Right cardiac atrium (tissue), 5 donors: ENCODE measurements at regions not wholly inside any gene's neighbourhood (a gene's known extent, or its start where the extent isn't known, plus 50 kb on each side); places are given as distances from the start of the nearest gene placed in this dataset.
A peak's percentile ranks its signal among the peaks of the same experiment; 100 is the strongest.

ENCODE experiments used
- ATAC-seq, 2 donors: fragments of 200-7000 bp; cut with Tn5 transposase; one replicate each; pipeline versions ENCODE4 v1.8.0 to v1.9.1; 2020; ENCODE audit warnings: moderate library complexity in 2 of 2, mild to moderate bottlenecking in 1 of 2
- DNase-seq, 3 donors: peaks; one replicate each; pipeline ENCODE4 v3.0.0-alpha.2; 2020
- H3K27ac ChIP-seq: one replicate; pipeline ENCODE4 v1.5.1; 2013; ENCODE audit warnings: mild to moderate bottlenecking, low read length, control low read depth, moderate library complexity
- H3K27me3 ChIP-seq: one replicate; pipeline ENCODE4 v1.6.1; 2013; ENCODE audit not compliant: control insufficient read depth, insufficient read depth
- H3K4me1 ChIP-seq: one replicate; pipeline ENCODE4 v1.6.1; 2013; ENCODE audit warnings: low read length; ENCODE audit not compliant: control insufficient read depth, insufficient read depth
- H3K4me3 ChIP-seq: one replicate; pipeline ENCODE4 v1.5.1; 2013; ENCODE audit warnings: low read length, control low read depth
- H3K9me3 ChIP-seq: one replicate; pipeline ENCODE4 v1.6.1; 2013; ENCODE audit warnings: low read length; ENCODE audit not compliant: control insufficient read depth
- WGBS: extraction: QIAGEN DNeasy Blood & Tissue Kit; methylation state at CpG from one replicate; pipeline ENCODE4 v1.1.7; 2013; 5-methylcytosine and 5-hydroxymethylcytosine counted together
- intact Hi-C, 4 donors: fragments of 100-400 bp; cut with DNase I; formaldehyde crosslinking; loops; one replicate each; pipeline versions ENCODE4 v1.11.0 to v1.14.0; 2022 to 2023
- donor health status: healthy with polysubstance abuse.
- donor health status: DM: no; HTN: yes; CAD: no.
- donor health status: DM: no; HTN: no; CAD: no.
- donor health status: DM: no; HTN: yes; CAD: no; lungs with severe emphysema.
- donor health status: DM: yes; HTN: yes; CAD: no.

- H3K27me3 ChIP-seq: no peaks in the 10 kb centered on the region
- no peak overlapping the region for H3K27ac ChIP-seq
- no peak overlapping the region for H3K4me3 ChIP-seq
- no peaks in the 10 kb centered on the region for H3K9me3 ChIP-seq
- DNase-seq (no peak), ATAC-seq (no peak)
- 76% methylated on average over 8 of the region's 8 CpGs for WGBS
- intact Hi-C loops: no loop called here
- no peaks in the 10 kb centered on the region for H3K4me1 ChIP-seq
Observed at GRCh38 chr2:120955427-120955826, 219.8 kb downstream of the GLI2 start.

GRCh38 chr2:120956486-120957156 is 221.0 kb downstream of the GLI2 start:
- 85% methylated on average over 14 of the region's 14 CpGs for WGBS
- H3K27me3 ChIP-seq: no peaks in the 10 kb centered on the region

GRCh38 chr2:120957905-120958304 is 222.2 kb downstream of the GLI2 start:
- WGBS: 67% methylated on average over 5 of the region's 5 CpGs
- ATAC-seq: peak; percentile 54 to 84
- intact Hi-C loops: no loop called here

More at GRCh38 chr2:120956486-120957156, 221.0 kb downstream of the GLI2 start:
- Histone ChIP-seq H3K4me3 (no peak overlapping the region), H3K4me1 (no peaks in the 10 kb centered on the region), H3K9me3 (no peaks in the 10 kb centered on the region), H3K27ac (no peak overlapping the region)
- intact Hi-C loops: no loop called here
- ATAC-seq (no peak), DNase-seq (peak in 2 of 3 donors; percentile 29 to 40)

GRCh38 chr2:120958623-120959366 is 223.1 kb downstream of the GLI2 start:
- no peaks in the 10 kb centered on the region for H3K9me3 ChIP-seq
- 79% methylated on average over 17 of the region's 17 CpGs for whole genome bisulfite sequencing
- no peak for ATAC-seq
- no peak overlapping the region for H3K27ac ChIP-seq
- no peaks in the 10 kb centered on the region for H3K27me3 ChIP-seq
- DNase-seq: peak in 2 of 3 donors; percentile 33 to 58
- no peaks in the 10 kb centered on the region for H3K4me1 ChIP-seq
- intact Hi-C loops: no loop called here
- no peak overlapping the region for H3K4me3 ChIP-seq

More at GRCh38 chr2:120957905-120958304, 222.2 kb downstream of the GLI2 start:
- Histone ChIP-seq H3K4me1 (no peaks in the 10 kb centered on the region), H3K27ac (no peak overlapping the region), H3K4me3 (no peak overlapping the region), H3K27me3 (no peaks in the 10 kb centered on the region), H3K9me3 (no peaks in the 10 kb centered on the region)
- DNase-seq: peak in 2 of 3 donors; percentile 78 to 79

GRCh38 chr2:120959426-120959825 is 223.8 kb downstream of the GLI2 start:
- WGBS: 63% methylated on average over 13 of the region's 13 CpGs
- Histone ChIP-seq H3K27me3 (no peaks in the 10 kb centered on the region), H3K9me3 (no peaks in the 10 kb centered on the region), H3K4me1 (no peaks in the 10 kb centered on the region), H3K27ac (no peak overlapping the region), H3K4me3 (no peak overlapping the region)
- ATAC-seq (peak in 1 of 2 donors; percentile 64), DNase-seq (peak; percentile 45 to 80 (median 69))
- intact Hi-C loops: no loop called here

- no peaks in the 10 kb centered on the region for H3K4me1 ChIP-seq
- no peak overlapping the region for H3K4me3 ChIP-seq
- intact Hi-C loops: no loop called here
- H3K27ac ChIP-seq: no peak overlapping the region
- H3K9me3 ChIP-seq: no peaks in the 10 kb centered on the region
- ATAC-seq (no peak), DNase-seq (peak in 1 of 3 donors; percentile 5)
- H3K27me3 ChIP-seq: no peaks in the 10 kb centered on the region
- WGBS: 87% methylated on average over 13 of the region's 13 CpGs
Observed at GRCh38 chr2:120960770-120961366, 225.2 kb downstream of the GLI2 start.

GRCh38 chr2:120961396-120961795 is 225.7 kb downstream of the GLI2 start:
- Histone ChIP-seq H3K9me3 (no peaks in the 10 kb centered on the region), H3K4me1 (no peaks in the 10 kb centered on the region), H3K4me3 (no peak overlapping the region), H3K27me3 (no peaks in the 10 kb centered on the region), H3K27ac (no peak overlapping the region)
- 73% methylated on average over 11 of the region's 11 CpGs for WGBS
- intact Hi-C loops: no loop called here
- ATAC-seq (no peak), DNase-seq (peak in 1 of 3 donors; percentile 20)

GRCh38 chr2:120963997-120964705 is 228.5 kb downstream of the GLI2 start:
- DNase-seq: peak in 1 of 3 donors; percentile 3
- 76% methylated on average over 12 of the region's 12 CpGs for WGBS
- Histone ChIP-seq H3K4me1 (no peaks in the 10 kb centered on the region), H3K27me3 (no peaks in the 10 kb centered on the region), H3K9me3 (no peaks in the 10 kb centered on the region), H3K4me3 (no peak overlapping the region), H3K27ac (no peak overlapping the region)
- no peak for ATAC-seq
- intact Hi-C loops: no loop called here

- no peak overlapping the region for H3K4me3 ChIP-seq
- WGBS: 79% methylated on average over 2 of the region's 2 CpGs
Observed at GRCh38 chr2:120964819-120965218, 229.2 kb downstream of the GLI2 start.

GRCh38 chr2:120966510-120967254 is 231.0 kb downstream of the GLI2 start:
- DNase-seq (peak in 2 of 3 donors; percentile 20 to 46), ATAC-seq (no peak)
- no peak overlapping the region for H3K27ac ChIP-seq
- H3K4me1 ChIP-seq: no peaks in the 10 kb centered on the region
- no peaks in the 10 kb centered on the region for H3K27me3 ChIP-seq
- intact Hi-C loops: no loop called here
- H3K4me3 ChIP-seq: no peak overlapping the region
- H3K9me3 ChIP-seq: no peaks in the 10 kb centered on the region
- 90% methylated on average over 12 of the region's 12 CpGs for WGBS

More at GRCh38 chr2:120964819-120965218, 229.2 kb downstream of the GLI2 start:
- Histone ChIP-seq H3K27me3 (no peaks in the 10 kb centered on the region), H3K4me1 (no peaks in the 10 kb centered on the region), H3K27ac (no peak overlapping the region), H3K9me3 (no peaks in the 10 kb centered on the region)
- DNase-seq (no peak), ATAC-seq (no peak)
- intact Hi-C loops: no loop called here
